ENCODE measurements at regions not wholly inside any gene's neighbourhood (a gene's known extent, or its start where the extent isn't known, plus 50 kb on each side); places are given as distances from the start of the nearest gene placed in this dataset.
"Not testable (repeated sequence)": the region's sequence is repeated elsewhere in the genome, so short reads cannot be mapped to it uniquely, and the experiment has no call there.

- H3K18ac ChIP-seq (ENCODE audit: low read length), result no peak overlapping the region
- H2BK5ac ChIP-seq (ENCODE audit: low read length), result no peak overlapping the region
- no peak overlapping the region for H3K4me2 ChIP-seq (ENCODE audit: low read length)
- H3K27ac ChIP-seq (ENCODE audit: low read depth, low read length), result no peak overlapping the region
- no peak overlapping the region for H2BK120ac ChIP-seq (ENCODE audit: low read depth, low read length)
- H3K36me3 ChIP-seq (ENCODE audit: control insufficient read depth, insufficient read depth, low read length), result no peaks in the 10 kb centered on the region
- H2BK15ac ChIP-seq (replicated peaks; ENCODE audit: low read depth), result no peak overlapping the region
- H3K23ac ChIP-seq (ENCODE audit: low read length), result no peak overlapping the region
- H4K8ac ChIP-seq (ENCODE audit: low read depth, low read length), result no peak overlapping the region
- no peak overlapping the region for H3K56ac ChIP-seq (ENCODE audit: low read length)
- no peak overlapping the region for H3K4ac ChIP-seq (ENCODE audit: low read depth, low read length)
- H3K9ac ChIP-seq (ENCODE audit: low read length), result no peak overlapping the region
- H3K4me3 ChIP-seq (ENCODE audit: low read length), result no peak overlapping the region
- H3K4me1 ChIP-seq (ENCODE audit: control insufficient read depth, low read depth, low read length), result no peaks in the 10 kb centered on the region
- no peak for DNase-seq
- no peak overlapping the region for H2AK5ac ChIP-seq (ENCODE audit: low read length)
- no peaks in the 10 kb centered on the region for H3K79me2 ChIP-seq (ENCODE audit: control insufficient read depth, insufficient read depth, low read length)
- H3K79me1 ChIP-seq (ENCODE audit: low read length), result no peaks in the 10 kb centered on the region
- WGBS (ENCODE audit: extremely low coverage, insufficient coverage, low lambda C conversion rate), result no CpG with 5 or more reads among the region's 7 CpGs
- no peaks in the 10 kb centered on the region for H3K27me3 ChIP-seq (ENCODE audit: insufficient read depth, low read length, poor library complexity)
- no peak overlapping the region for H4K5ac ChIP-seq (ENCODE audit: low read length)
These were observed 119.0 kb upstream of the PPP1R26 start for GRCh38 chr9:135360617-135361016.

DNA sequence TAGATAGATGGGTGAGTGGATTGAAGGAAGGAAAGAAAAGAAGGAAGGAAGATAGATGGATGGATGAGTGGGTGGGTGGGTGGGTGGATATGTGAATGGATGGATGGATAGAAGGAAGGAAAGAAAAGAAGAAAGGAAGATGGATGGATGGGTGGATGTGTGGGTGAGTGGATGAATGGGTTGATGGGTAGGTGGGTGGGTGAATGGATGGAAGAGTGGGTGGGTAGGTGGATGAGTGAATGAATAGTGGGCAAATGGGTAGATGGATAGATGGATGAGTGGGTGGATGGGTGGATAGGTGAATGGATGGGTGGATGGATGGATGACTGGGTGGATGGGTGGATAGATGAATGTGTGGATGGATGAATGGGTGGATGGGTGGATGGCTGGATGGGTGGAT lies 117.9 kb upstream of the PPP1R26 start:
- not testable (repeated sequence) for H3K4me3 ChIP-seq (ENCODE audit: low read length); H2BK15ac ChIP-seq (replicated peaks; ENCODE audit: low read depth); H3K4ac ChIP-seq (ENCODE audit: low read depth, low read length); H3K18ac ChIP-seq (ENCODE audit: low read length); H2BK5ac ChIP-seq (ENCODE audit: low read length); H3K4me1 ChIP-seq (ENCODE audit: control insufficient read depth, low read depth, low read length); H3K23ac ChIP-seq (ENCODE audit: low read length); H4K5ac ChIP-seq (ENCODE audit: low read length); H3K27ac ChIP-seq (ENCODE audit: low read depth, low read length); H2BK120ac ChIP-seq (ENCODE audit: low read depth, low read length); H3K56ac ChIP-seq (ENCODE audit: low read length); H3K9ac ChIP-seq (ENCODE audit: low read length); H3K4me2 ChIP-seq (ENCODE audit: low read length); DNase-seq; H3K79me1 ChIP-seq (ENCODE audit: low read length); H3K27me3 ChIP-seq (ENCODE audit: insufficient read depth, low read length, poor library complexity); H3K36me3 ChIP-seq (ENCODE audit: control insufficient read depth, insufficient read depth, low read length); H3K79me2 ChIP-seq (ENCODE audit: control insufficient read depth, insufficient read depth, low read length); H2AK5ac ChIP-seq (ENCODE audit: low read length); H4K8ac ChIP-seq (ENCODE audit: low read depth, low read length)

DNA sequence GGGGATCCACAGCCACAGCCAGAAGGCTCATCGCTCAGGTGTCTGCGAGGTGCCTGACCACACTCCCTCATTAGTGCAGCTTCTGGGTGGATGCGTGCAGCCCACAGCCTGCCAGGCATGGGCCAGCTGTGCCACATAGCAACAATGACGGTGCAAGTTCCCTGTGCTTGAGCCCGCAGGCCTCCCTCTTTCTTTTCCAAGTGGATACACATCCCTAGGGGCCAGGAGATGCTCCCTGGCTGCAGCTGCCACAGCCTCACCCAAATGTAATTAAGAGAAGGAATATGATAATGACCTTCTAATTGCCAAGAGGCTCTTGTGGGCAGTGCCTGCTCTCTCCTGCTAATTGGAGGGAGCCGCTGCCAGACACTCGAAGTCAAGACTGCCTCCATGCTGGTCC lies 116.0 kb upstream of the PPP1R26 start:
- no peak overlapping the region for H3K4me3 ChIP-seq (ENCODE audit: low read length)
- no peak overlapping the region for H2BK5ac ChIP-seq (ENCODE audit: low read length)
- no peaks in the 10 kb centered on the region for H3K36me3 ChIP-seq (ENCODE audit: control insufficient read depth, insufficient read depth, low read length)
- no peaks in the 10 kb centered on the region for H3K27me3 ChIP-seq (ENCODE audit: insufficient read depth, low read length, poor library complexity)
- no peak overlapping the region for H3K23ac ChIP-seq (ENCODE audit: low read length)
- WGBS (ENCODE audit: extremely low coverage, insufficient coverage, low lambda C conversion rate), result no CpG with 5 or more reads among the region's 7 CpGs
- no peak overlapping the region for H3K18ac ChIP-seq (ENCODE audit: low read length)
- no peak overlapping the region for H3K4ac ChIP-seq (ENCODE audit: low read depth, low read length)
- no peak overlapping the region for H4K8ac ChIP-seq (ENCODE audit: low read depth, low read length)
- no peaks in the 10 kb centered on the region for H3K79me2 ChIP-seq (ENCODE audit: control insufficient read depth, insufficient read depth, low read length)
- no peak overlapping the region for H3K56ac ChIP-seq (ENCODE audit: low read length)
- H3K27ac ChIP-seq (ENCODE audit: low read depth, low read length), result no peak overlapping the region
- H4K5ac ChIP-seq (ENCODE audit: low read length), result no peak overlapping the region
- H3K4me2 ChIP-seq (ENCODE audit: low read length), result no peak overlapping the region
- no peaks in the 10 kb centered on the region for H3K4me1 ChIP-seq (ENCODE audit: control insufficient read depth, low read depth, low read length)
- no peak for DNase-seq
- H3K79me1 ChIP-seq (ENCODE audit: low read length), result no peaks in the 10 kb centered on the region
- no peak overlapping the region for H2AK5ac ChIP-seq (ENCODE audit: low read length)
- H2BK15ac ChIP-seq (replicated peaks; ENCODE audit: low read depth), result no peak overlapping the region
- H3K9ac ChIP-seq (ENCODE audit: low read length), result no peak overlapping the region
- no peak overlapping the region for H2BK120ac ChIP-seq (ENCODE audit: low read depth, low read length)

GRCh38 chr9:135365013-135365768 lies 114.4 kb upstream of the PPP1R26 start:
- H2BK15ac ChIP-seq (replicated peaks; ENCODE audit: low read depth), result no peak overlapping the region
- no peaks in the 10 kb centered on the region for H3K36me3 ChIP-seq (ENCODE audit: control insufficient read depth, insufficient read depth, low read length)
- no peaks in the 10 kb centered on the region for H3K79me2 ChIP-seq (ENCODE audit: control insufficient read depth, insufficient read depth, low read length)
- no peak overlapping the region for H3K56ac ChIP-seq (ENCODE audit: low read length)
- no peak overlapping the region for H3K18ac ChIP-seq (ENCODE audit: low read length)
- no peak overlapping the region for H3K9ac ChIP-seq (ENCODE audit: low read length)
- no CpG with 5 or more reads among the region's 10 CpGs for WGBS (ENCODE audit: extremely low coverage, insufficient coverage, low lambda C conversion rate)
- no peak overlapping the region for H3K4ac ChIP-seq (ENCODE audit: low read depth, low read length)
- no peak overlapping the region for H3K4me2 ChIP-seq (ENCODE audit: low read length)
- H3K27me3 ChIP-seq (ENCODE audit: insufficient read depth, low read length, poor library complexity), result no peaks in the 10 kb centered on the region
- H3K27ac ChIP-seq (ENCODE audit: low read depth, low read length), result no peak overlapping the region
- no peak overlapping the region for H4K5ac ChIP-seq (ENCODE audit: low read length)
- H2BK120ac ChIP-seq (ENCODE audit: low read depth, low read length), result no peak overlapping the region
- H3K79me1 ChIP-seq (ENCODE audit: low read length), result no peaks in the 10 kb centered on the region
- H2AK5ac ChIP-seq (ENCODE audit: low read length), result no peak overlapping the region
- H4K8ac ChIP-seq (ENCODE audit: low read depth, low read length), result no peak overlapping the region
- DNase-seq, result no peak
- H2BK5ac ChIP-seq (ENCODE audit: low read length), result no peak overlapping the region
- H3K23ac ChIP-seq (ENCODE audit: low read length), result no peak overlapping the region
- H3K4me3 ChIP-seq (ENCODE audit: low read length), result no peak overlapping the region
- H3K4me1 ChIP-seq (ENCODE audit: control insufficient read depth, low read depth, low read length), result no peaks in the 10 kb centered on the region

GRCh38 chr9:135366104-135366503 lies 113.5 kb upstream of the PPP1R26 start:
- Histone ChIP-seq H3K4ac (ENCODE audit: low read depth, low read length) (no peak overlapping the region), H3K18ac (ENCODE audit: low read length) (no peak overlapping the region), H2BK15ac (replicated peaks; ENCODE audit: low read depth) (no peak overlapping the region), H3K56ac (ENCODE audit: low read length) (no peak overlapping the region), H2AK5ac (ENCODE audit: low read length) (no peak overlapping the region), H3K27ac (ENCODE audit: low read depth, low read length) (no peak overlapping the region), H3K79me2 (ENCODE audit: control insufficient read depth, insufficient read depth, low read length) (no peaks in the 10 kb centered on the region), H3K23ac (ENCODE audit: low read length) (no peak overlapping the region), H3K9ac (ENCODE audit: low read length) (no peak overlapping the region), H3K27me3 (ENCODE audit: insufficient read depth, low read length, poor library complexity) (no peaks in the 10 kb centered on the region), H3K79me1 (ENCODE audit: low read length) (no peaks in the 10 kb centered on the region), H3K4me1 (ENCODE audit: control insufficient read depth, low read depth, low read length) (no peaks in the 10 kb centered on the region), H3K4me3 (ENCODE audit: low read length) (no peak overlapping the region), H3K4me2 (ENCODE audit: low read length) (no peak overlapping the region), H2BK5ac (ENCODE audit: low read length) (no peak overlapping the region), H4K8ac (ENCODE audit: low read depth, low read length) (no peak overlapping the region), H2BK120ac (ENCODE audit: low read depth, low read length) (no peak overlapping the region), H3K36me3 (ENCODE audit: control insufficient read depth, insufficient read depth, low read length) (no peaks in the 10 kb centered on the region), H4K5ac (ENCODE audit: low read length) (no peak overlapping the region)
- no peak for DNase-seq
- WGBS (ENCODE audit: extremely low coverage, insufficient coverage, low lambda C conversion rate), result no CpG with 5 or more reads among the region's 3 CpGs

GRCh38 chr9:135369412-135369990 lies 110.1 kb upstream of the PPP1R26 start:
- no peak overlapping the region for H3K27ac ChIP-seq (ENCODE audit: low read depth, low read length)
- H2BK5ac ChIP-seq (ENCODE audit: low read length), result no peak overlapping the region
- no peak overlapping the region for H2AK5ac ChIP-seq (ENCODE audit: low read length)
- peak; percentile 34 for DNase-seq
- no peak overlapping the region for H3K4me2 ChIP-seq (ENCODE audit: low read length)
- H3K36me3 ChIP-seq (ENCODE audit: control insufficient read depth, insufficient read depth, low read length), result no peaks in the 10 kb centered on the region
- no peak overlapping the region for H4K5ac ChIP-seq (ENCODE audit: low read length)
- H3K79me2 ChIP-seq (ENCODE audit: control insufficient read depth, insufficient read depth, low read length), result no peaks in the 10 kb centered on the region
- no peaks in the 10 kb centered on the region for H3K79me1 ChIP-seq (ENCODE audit: low read length)
- H4K8ac ChIP-seq (ENCODE audit: low read depth, low read length), result no peak overlapping the region
- no peaks in the 10 kb centered on the region for H3K27me3 ChIP-seq (ENCODE audit: insufficient read depth, low read length, poor library complexity)
- no peaks in the 10 kb centered on the region for H3K4me1 ChIP-seq (ENCODE audit: control insufficient read depth, low read depth, low read length)
- no peak overlapping the region for H3K23ac ChIP-seq (ENCODE audit: low read length)
- no peak overlapping the region for H3K4me3 ChIP-seq (ENCODE audit: low read length)
- no peak overlapping the region for H3K9ac ChIP-seq (ENCODE audit: low read length)
- no peak overlapping the region for H2BK15ac ChIP-seq (replicated peaks; ENCODE audit: low read depth)
- WGBS (ENCODE audit: extremely low coverage, insufficient coverage, low lambda C conversion rate), result no CpG with 5 or more reads among the region's 2 CpGs
- H2BK120ac ChIP-seq (ENCODE audit: low read depth, low read length), result no peak overlapping the region
- no peak overlapping the region for H3K56ac ChIP-seq (ENCODE audit: low read length)
- no peak overlapping the region for H3K18ac ChIP-seq (ENCODE audit: low read length)
- no peak overlapping the region for H3K4ac ChIP-seq (ENCODE audit: low read depth, low read length)
